ENCODE measurements at regions not wholly inside any gene's neighbourhood (a gene's known extent, or its start where the extent isn't known, plus 50 kb on each side); places are given as distances from the start of the nearest gene placed in this dataset.
"Not testable (repeated sequence)": the region's sequence is repeated elsewhere in the genome, so short reads cannot be mapped to it uniquely, and the experiment has no call there.

GRCh38 chr10:65544756-65545155, 1381.1 kb upstream of the LRRTM3 start:
- DNase-seq (ENCODE audit: low read depth): no peak

GRCh38 chr10:65548001-65548400, 1377.8 kb upstream of the LRRTM3 start:
- DNase-seq (ENCODE audit: low read depth): no peak

- DNase-seq (ENCODE audit: low read depth): no peak
Measured at GRCh38 chr10:65550761-65551160, 1375.1 kb upstream of the LRRTM3 start.

- DNase-seq (ENCODE audit: low read depth): no peak
Measured at GRCh38 chr10:65555192-65555591, 1370.6 kb upstream of the LRRTM3 start.

- DNase-seq (ENCODE audit: low read depth): no peak
Measured at GRCh38 chr10:65556006-65556405, 1369.8 kb upstream of the LRRTM3 start.

- no peak for DNase-seq (ENCODE audit: low read depth)
Measured at GRCh38 chr10:65559369-65559768, 1366.5 kb upstream of the LRRTM3 start.

- no peak for DNase-seq (ENCODE audit: low read depth)
Measured at GRCh38 chr10:65565246-65565645, 1360.6 kb upstream of the LRRTM3 start.

GRCh38 chr10:65566906-65567305, 1358.9 kb upstream of the LRRTM3 start:
- no peak for DNase-seq (ENCODE audit: low read depth)

GRCh38 chr10:65570143-65571010, 1355.5 kb upstream of the LRRTM3 start:
- no peak for DNase-seq (ENCODE audit: low read depth)

GRCh38 chr10:65571011-65571570, 1354.7 kb upstream of the LRRTM3 start:
- DNase-seq (ENCODE audit: low read depth): no peak

- no peak for DNase-seq (ENCODE audit: low read depth)
Measured at GRCh38 chr10:65581426-65582026, 1344.3 kb upstream of the LRRTM3 start.

- DNase-seq (ENCODE audit: low read depth): no peak
Measured at GRCh38 chr10:65602182-65602865, 1323.5 kb upstream of the LRRTM3 start.

- no peak for DNase-seq (ENCODE audit: low read depth)
Measured at GRCh38 chr10:65611592-65611991, 1314.2 kb upstream of the LRRTM3 start.

GRCh38 chr10:65614956-65615565, 1310.8 kb upstream of the LRRTM3 start:
- no peak for DNase-seq (ENCODE audit: low read depth)

GRCh38 chr10:65618126-65618525, 1307.7 kb upstream of the LRRTM3 start:
- no peak for DNase-seq (ENCODE audit: low read depth)

GRCh38 chr10:65620404-65621048, 1305.3 kb upstream of the LRRTM3 start:
- no peak for DNase-seq (ENCODE audit: low read depth)

GRCh38 chr10:65622608-65623007, 1303.2 kb upstream of the LRRTM3 start:
- DNase-seq (ENCODE audit: low read depth): no peak

GRCh38 chr10:65628493-65629139, 1297.2 kb upstream of the LRRTM3 start:
- DNase-seq (ENCODE audit: low read depth): no peak

- no peak for DNase-seq (ENCODE audit: low read depth)
Measured at GRCh38 chr10:65660006-65660405, 1265.8 kb upstream of the LRRTM3 start.

GRCh38 chr10:65670087-65670486, 1255.7 kb upstream of the LRRTM3 start:
- DNase-seq (ENCODE audit: low read depth): no peak

GRCh38 chr10:65670596-65670995, 1255.2 kb upstream of the LRRTM3 start:
- not testable (repeated sequence) for DNase-seq (ENCODE audit: low read depth)
